IMR-90 (cell line): ENCODE measurements at regions not wholly inside any gene's neighbourhood (a gene's known extent, or its start where the extent isn't known, plus 50 kb on each side); places are given as distances from the start of the nearest gene placed in this dataset.
A peak's percentile ranks its signal among the peaks of the same experiment; 100 is the strongest.
"Not testable (repeated sequence)": the region's sequence is repeated elsewhere in the genome, so short reads cannot be mapped to it uniquely, and the experiment has no call there.

ENCODE experiments used
- ATAC-seq: fragments of 200-7000 bp; cut with Tn5 transposase; 2 replicates; pipeline ENCODE4 v1.9.1; 2020; ENCODE audit warnings: low read depth, mild to moderate bottlenecking, moderate library complexity
- BruUV-seq: library from RNA; stranded (reverse); fragments of 400-500 nt; replicated peaks from 2 replicates; lab custom pipeline; 2021; lab: Mats Ljungman, UMichigan
- CTCF ChIA-PET: fragments of 300-600 bp; formaldehyde crosslinking; extraction: SDS; loops from one replicate; lab custom pipeline; 2021; ENCODE audit warnings: antibody characterized with exemption; lab: Yijun Ruan, JAX
- POLR2A ChIA-PET: fragments of 300-600 bp; sonication (Branson Sonifier 250); formaldehyde crosslinking; loops from one replicate; lab custom pipeline; 2022; ENCODE audit warnings: antibody characterized with exemption; ENCODE audit not compliant: unreplicated experiment; lab: Charles Lee
- DNase-seq: peaks from one replicate; pipeline ENCODE4 v3.0.0; 2013
- H2AFZ ChIP-seq: replicated peaks from 2 replicates; pipeline ENCODE3; 2013; ENCODE audit warnings: low read length, mild to moderate bottlenecking; ENCODE audit not compliant: poor library complexity
- H2AK5ac ChIP-seq: 2 replicates; pipeline ENCODE4 v1.6.1; 2013; ENCODE audit warnings: low read depth, low read length, inconsistent platforms
- H2AK9ac ChIP-seq: replicated peaks from 2 replicates; pipeline ENCODE3; 2013; ENCODE audit warnings: mild to moderate bottlenecking, low read depth, low read length, moderate library complexity; ENCODE audit not compliant: poor library complexity
- H2BK120ac ChIP-seq: 2 replicates; pipeline ENCODE4 v1.6.1; 2013; ENCODE audit warnings: low read depth, low read length, inconsistent platforms
- H2BK15ac ChIP-seq: 3 replicates; pipeline ENCODE4 v1.6.1; 2013; ENCODE audit warnings: low read depth, low read length, inconsistent platforms
- H2BK20ac ChIP-seq: 2 replicates; pipeline ENCODE4 v1.6.1; 2013; ENCODE audit warnings: low read depth, mild to moderate bottlenecking, inconsistent platforms, low read length, moderate library complexity
- H2BK5ac ChIP-seq: 2 replicates; pipeline ENCODE4 v1.6.1; 2013; ENCODE audit warnings: mild to moderate bottlenecking, low read depth, low read length, inconsistent platforms; ENCODE audit not compliant: poor library complexity, severe bottlenecking
- H3K14ac ChIP-seq: replicated peaks from 2 replicates; pipeline ENCODE4 v1.6.1; 2013; ENCODE audit warnings: low read depth, low read length, inconsistent platforms
- H3K18ac ChIP-seq: 2 replicates; pipeline ENCODE4 v1.6.1; 2013; ENCODE audit warnings: low read depth, low read length, control low read depth
- H3K23ac ChIP-seq: 2 replicates; pipeline ENCODE4 v1.6.1; 2013; ENCODE audit warnings: low read depth, low read length, inconsistent platforms
- H3K27ac ChIP-seq: 2 replicates; pipeline ENCODE4 v1.5.1; 2013; ENCODE audit warnings: mild to moderate bottlenecking, control low read depth, low read length; ENCODE audit not compliant: insufficient read depth
- H3K27me3 ChIP-seq: 2 replicates; pipeline ENCODE4 v1.6.1; 2013; ENCODE audit warnings: low read length; ENCODE audit not compliant: control insufficient read depth, insufficient read depth
- H3K36me3 ChIP-seq: 2 replicates; pipeline ENCODE4 v1.6.1; 2013; ENCODE audit warnings: low read length, mixed read lengths; ENCODE audit not compliant: control insufficient read depth, insufficient read depth
- H3K4ac ChIP-seq: 2 replicates; pipeline ENCODE4 v1.6.1; 2013; ENCODE audit warnings: low read depth, low read length, inconsistent platforms
- H3K4me1 ChIP-seq: 2 replicates; pipeline ENCODE4 v1.6.1; 2013; ENCODE audit warnings: low read length, mixed read lengths; ENCODE audit not compliant: control insufficient read depth, insufficient read depth
- H3K4me2 ChIP-seq: 2 replicates; pipeline ENCODE4 v1.6.1; 2013; ENCODE audit warnings: low read depth, mild to moderate bottlenecking, control low read depth, low read length, moderate library complexity
- H3K4me3 ChIP-seq: 2 replicates; pipeline ENCODE4 v1.5.1; 2013; ENCODE audit warnings: low read depth, mild to moderate bottlenecking, control low read depth, low read length, moderate library complexity; ENCODE audit not compliant: insufficient read depth
- H3K56ac ChIP-seq: 2 replicates; pipeline ENCODE4 v1.6.1; 2013; ENCODE audit warnings: low read length, inconsistent platforms; ENCODE audit not compliant: insufficient read depth; ENCODE audit errors: extremely low read depth
- H3K79me1 ChIP-seq, 2 experiments: 2 replicates each; pipeline ENCODE4 v1.6.1; 2013; ENCODE audit warnings: low read length in 2 of 2, inconsistent platforms in 1 of 2, low read depth in 1 of 2
- H3K9ac ChIP-seq: 2 replicates; pipeline ENCODE4 v1.6.1; 2013; ENCODE audit warnings: low read depth, low read length, control low read depth
- H3K9me1 ChIP-seq: 2 replicates; pipeline ENCODE4 v1.6.1; 2013; ENCODE audit warnings: low read length, inconsistent platforms; ENCODE audit not compliant: insufficient read depth
- H3K9me3 ChIP-seq: 2 replicates; pipeline ENCODE4 v1.6.1; 2013; ENCODE audit warnings: low read length; ENCODE audit not compliant: control insufficient read depth, insufficient read depth
- H4K20me1 ChIP-seq: 2 replicates; pipeline ENCODE4 v1.6.1; 2013; ENCODE audit warnings: low read length, inconsistent platforms; ENCODE audit not compliant: insufficient read depth
- H4K5ac ChIP-seq: 2 replicates; pipeline ENCODE4 v1.6.1; 2013; ENCODE audit warnings: mild to moderate bottlenecking, low read depth, low read length, control low read depth
- H4K8ac ChIP-seq, 2 experiments: 2 replicates each; pipeline ENCODE4 v1.6.1; 2013; ENCODE audit warnings: low read depth in 2 of 2, low read length in 2 of 2, control low read depth in 1 of 2, inconsistent platforms in 1 of 2
- H4K91ac ChIP-seq: 2 replicates; pipeline ENCODE4 v1.6.1; 2013; ENCODE audit warnings: low read depth, low read length, inconsistent platforms; ENCODE audit not compliant: insufficient read depth
- CHD1 ChIP-seq: IDR thresholded peaks from 2 replicates; pipeline ENCODE4 v1.6.1; 2012; ENCODE audit warnings: low read depth, low read length, improper control_type of control experiment
- WGBS, 2 experiments: methylation state at CpG; one replicate each; pipeline versions ENCODE4 v1.1.5 to v1.1.7; 2013; ENCODE audit warnings: missing lambda C conversion rate in 2 of 2; ENCODE audit not compliant: insufficient read length in 1 of 2; ENCODE audit errors: extremely low coverage in 2 of 2; 5-methylcytosine and 5-hydroxymethylcytosine counted together
- dilution Hi-C: fragments of 300-500 bp; cut with HindIII; formaldehyde crosslinking; loops from one replicate; pipeline ENCODE4 v1.14.3; 2018; ENCODE audit warnings: low sequenced_read_pairs; ENCODE audit not compliant: unreplicated experiment
- in situ Hi-C: fragments of 300-500 bp; cut with MboI; formaldehyde crosslinking; loops from 3 replicates; pipeline ENCODE4 v1.14.3; 2019; ENCODE audit warnings: low sequenced_read_pairs, inconsistent platforms, mixed read lengths
- intact Hi-C: fragments of 100-400 bp; cut with micrococcal nuclease; formaldehyde crosslinking; loops from 2 replicates; pipeline ENCODE4 v1.10.0; 2022
- TF ChIP-seq, protein P1 (sequence below): conservative IDR thresholded peaks from 2 replicates; pipeline ENCODE4 v1.5.1; 2012; ENCODE audit warnings: mild to moderate bottlenecking, low read depth, low read length, improper control_type of control experiment

DNA sequence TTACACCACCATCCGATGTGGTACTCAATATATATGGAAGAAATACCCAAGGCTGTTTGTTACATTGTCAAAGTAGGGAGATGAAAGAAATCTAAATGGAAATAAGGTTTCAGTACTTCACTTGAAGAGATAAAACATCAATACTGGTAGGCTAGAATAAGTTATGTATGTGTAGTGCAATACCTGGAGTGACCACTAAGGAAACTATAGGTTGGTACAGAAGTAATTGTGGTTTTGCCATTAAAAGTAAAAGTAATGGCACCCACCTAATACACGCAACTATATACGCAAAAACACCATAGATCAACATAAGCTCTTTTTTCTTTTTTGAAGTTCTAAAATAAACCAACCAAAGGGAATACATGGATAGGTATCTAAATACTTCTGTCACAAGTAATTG, 143.2 kb upstream of the KYNU start:
- no peak overlapping the region for H2BK20ac ChIP-seq
- no peak overlapping the region for H4K5ac ChIP-seq
- no peak overlapping the region for H2AK5ac ChIP-seq
- POLR2A ChIA-PET = no interaction called here
- H2BK5ac ChIP-seq = no peak overlapping the region
- no peak overlapping the region for H3K4me2 ChIP-seq
- H3K4me3 ChIP-seq = no peak overlapping the region
- no peak overlapping the region for H3K9ac ChIP-seq
- no peaks in the 10 kb centered on the region for H4K20me1 ChIP-seq
- H3K9me1 ChIP-seq = no peaks in the 10 kb centered on the region
- H3K4ac ChIP-seq = no peak overlapping the region
- no peaks in the 10 kb centered on the region for H3K79me1 ChIP-seq
- no peak overlapping the region for H3K27ac ChIP-seq
- H3K18ac ChIP-seq = no peak overlapping the region
- H2BK15ac ChIP-seq = no peak overlapping the region
- no peaks in the 10 kb centered on the region for H3K9me3 ChIP-seq
- no peaks in the 10 kb centered on the region for H3K27me3 ChIP-seq
- no peak for TF ChIP-seq CHD1
- TF ChIP-seq, protein P1, sequence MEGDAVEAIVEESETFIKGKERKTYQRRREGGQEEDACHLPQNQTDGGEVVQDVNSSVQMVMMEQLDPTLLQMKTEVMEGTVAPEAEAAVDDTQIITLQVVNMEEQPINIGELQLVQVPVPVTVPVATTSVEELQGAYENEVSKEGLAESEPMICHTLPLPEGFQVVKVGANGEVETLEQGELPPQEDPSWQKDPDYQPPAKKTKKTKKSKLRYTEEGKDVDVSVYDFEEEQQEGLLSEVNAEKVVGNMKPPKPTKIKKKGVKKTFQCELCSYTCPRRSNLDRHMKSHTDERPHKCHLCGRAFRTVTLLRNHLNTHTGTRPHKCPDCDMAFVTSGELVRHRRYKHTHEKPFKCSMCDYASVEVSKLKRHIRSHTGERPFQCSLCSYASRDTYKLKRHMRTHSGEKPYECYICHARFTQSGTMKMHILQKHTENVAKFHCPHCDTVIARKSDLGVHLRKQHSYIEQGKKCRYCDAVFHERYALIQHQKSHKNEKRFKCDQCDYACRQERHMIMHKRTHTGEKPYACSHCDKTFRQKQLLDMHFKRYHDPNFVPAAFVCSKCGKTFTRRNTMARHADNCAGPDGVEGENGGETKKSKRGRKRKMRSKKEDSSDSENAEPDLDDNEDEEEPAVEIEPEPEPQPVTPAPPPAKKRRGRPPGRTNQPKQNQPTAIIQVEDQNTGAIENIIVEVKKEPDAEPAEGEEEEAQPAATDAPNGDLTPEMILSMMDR = 0 out of 2 replicates have a peak, but pooled peaks have one; percentile 11
- H2AFZ ChIP-seq = no peak overlapping the region
- H4K91ac ChIP-seq = no peak overlapping the region
- no peaks in the 10 kb centered on the region for H3K36me3 ChIP-seq
- ATAC-seq (no peak), DNase-seq (no peak)
- in situ Hi-C loops = no loop called here
- no peak overlapping the region for H4K8ac ChIP-seq
- H2BK120ac ChIP-seq = no peak overlapping the region
- no peak overlapping the region for H2AK9ac ChIP-seq
- dilution Hi-C loops = no loop called here
- no TSS peak for BruUV-seq
- 0 out of 2 replicates have a peak, but pooled peaks cover 2% of the 10 kb centered on the region for H3K4me1 ChIP-seq
- intact Hi-C loops = no loop called here
- H3K56ac ChIP-seq = no peak overlapping the region
- no CpG with 5 or more reads among the region's 3 CpGs for WGBS, 2 experiments
- no peak overlapping the region for H3K14ac ChIP-seq
- H3K23ac ChIP-seq = no peak overlapping the region
- CTCF ChIA-PET = interaction anchor here (0.6 kb wide), 1 partner anchor 325 kb away, joined by 3 read pairs; no protein-coding TSS in a partner anchor

DNA sequence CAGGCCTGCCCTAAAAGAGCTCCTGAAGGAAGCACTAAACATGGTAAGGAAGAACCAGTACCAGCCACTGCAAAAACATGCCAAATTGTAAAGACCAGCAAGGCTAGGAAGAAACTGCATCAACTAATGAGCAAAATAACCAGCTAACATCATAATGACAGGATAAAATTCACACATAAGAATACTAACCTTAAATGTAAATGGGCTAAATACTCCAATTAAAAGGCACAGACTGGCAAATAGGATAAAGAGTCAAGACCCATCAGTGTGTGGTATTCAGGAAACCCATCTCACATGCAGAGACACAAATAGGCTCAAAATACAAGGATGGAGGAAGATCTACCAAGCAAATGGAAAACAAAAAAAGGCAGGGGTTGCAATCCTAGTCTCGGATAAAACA, 147.7 kb upstream of the KYNU start:
- H4K20me1 ChIP-seq, H4K8ac ChIP-seq, H3K18ac ChIP-seq, H3K9ac ChIP-seq, H3K27ac ChIP-seq, H2BK20ac ChIP-seq, H3K56ac ChIP-seq, H2AK9ac ChIP-seq, H3K36me3 ChIP-seq, H3K4me1 ChIP-seq, H3K79me1 ChIP-seq, DNase-seq, H2BK120ac ChIP-seq, H3K27me3 ChIP-seq, intact Hi-C loops, H3K9me3 ChIP-seq, in situ Hi-C loops, H3K4me3 ChIP-seq, H4K5ac ChIP-seq, H2AK5ac ChIP-seq, H2BK15ac ChIP-seq, H3K14ac ChIP-seq, BruUV-seq, H3K9me1 ChIP-seq, H2BK5ac ChIP-seq, H4K91ac ChIP-seq, dilution Hi-C loops, ATAC-seq, H3K4me2 ChIP-seq, H3K23ac ChIP-seq, POLR2A ChIA-PET, CTCF ChIA-PET, H3K4ac ChIP-seq, H2AFZ ChIP-seq: not testable (repeated sequence)
- WGBS, 2 experiments = no CpG with 5 or more reads among the region's 1 CpG
